Hematopoietic multipotent progenitor cell treated with erythropoietin and hydrocortisone succinate and interleukin-3 and kit ligand, for 6 days (in vitro differentiated cells): ENCODE measurements at regions not wholly inside any gene's neighbourhood (a gene's known extent, or its start where the extent isn't known, plus 50 kb on each side); places are given as distances from the start of the nearest gene placed in this dataset.
"Not testable (repeated sequence)": the region's sequence is repeated elsewhere in the genome, so short reads cannot be mapped to it uniquely, and the experiment has no call there.

Source experiments
- DNase-seq: peaks from one replicate; pipeline ENCODE4 v3.0.0-alpha.2; 2015

- DNase-seq, result not testable (repeated sequence)
Measured at GRCh38 chrX:76774912-76775311, 347.4 kb downstream of the MAGEE1 start.

- no peak for DNase-seq
Measured at GRCh38 chrX:76796311-76796710, 368.8 kb downstream of the MAGEE1 start.

GRCh38 chrX:76802708-76803107, 375.2 kb downstream of the MAGEE1 start:
- DNase-seq, result no peak

- no peak for DNase-seq
Measured at GRCh38 chrX:76815754-76816153, 388.2 kb downstream of the MAGEE1 start.

GRCh38 chrX:76817279-76817678, 389.8 kb downstream of the MAGEE1 start:
- not testable (repeated sequence) for DNase-seq

GRCh38 chrX:76821276-76821675, 393.8 kb downstream of the MAGEE1 start:
- DNase-seq, result no peak

GRCh38 chrX:76827672-76828071, 400.2 kb downstream of the MAGEE1 start:
- no peak for DNase-seq

- DNase-seq, result not testable (repeated sequence)
Measured at GRCh38 chrX:76840902-76841301, 413.4 kb downstream of the MAGEE1 start.

- peak; percentile 7 for DNase-seq
Measured at GRCh38 chrX:76850851-76851250, 423.3 kb downstream of the MAGEE1 start.

GRCh38 chrX:76862509-76862908, 435.0 kb downstream of the MAGEE1 start:
- no peak for DNase-seq

- no peak for DNase-seq
Measured at GRCh38 chrX:76893930-76894329, 466.4 kb downstream of the MAGEE1 start.

- no peak for DNase-seq
Measured at GRCh38 chrX:76915836-76916235, 488.3 kb downstream of the MAGEE1 start.

- DNase-seq, result no peak
Measured at GRCh38 chrX:76918033-76918432, 490.5 kb downstream of the MAGEE1 start.

- no peak for DNase-seq
Measured at GRCh38 chrX:76919761-76920160, 492.3 kb downstream of the MAGEE1 start.

- DNase-seq, result no peak
Measured at GRCh38 chrX:76920607-76921006, 493.1 kb downstream of the MAGEE1 start.

- DNase-seq, result no peak
Measured at GRCh38 chrX:76921176-76921575, 493.7 kb downstream of the MAGEE1 start.

GRCh38 chrX:76922100-76922499, 494.6 kb downstream of the MAGEE1 start:
- DNase-seq, result no peak

- DNase-seq, result not testable (repeated sequence)
Measured at GRCh38 chrX:76924616-76925015, 497.1 kb downstream of the MAGEE1 start.

GRCh38 chrX:76931518-76931917, 504.0 kb downstream of the MAGEE1 start:
- DNase-seq, result no peak

GRCh38 chrX:76957485-76957884, 489.7 kb upstream of the FGF16 start:
- no peak for DNase-seq

GRCh38 chrX:76971393-76972376, 475.5 kb upstream of the FGF16 start:
- DNase-seq, result no peak

- peak; percentile 3 for DNase-seq
Measured at GRCh38 chrX:76977452-76977851, 469.7 kb upstream of the FGF16 start.

GRCh38 chrX:76987381-76987780, 459.8 kb upstream of the FGF16 start:
- no peak for DNase-seq

GRCh38 chrX:76996641-76997040, 450.5 kb upstream of the FGF16 start:
- no peak for DNase-seq

- DNase-seq, result no peak
Measured at GRCh38 chrX:77003530-77003929, 443.7 kb upstream of the FGF16 start.
